ENCODE measurements at regions not wholly inside any gene's neighbourhood (a gene's known extent, or its start where the extent isn't known, plus 50 kb on each side); places are given as distances from the start of the nearest gene placed in this dataset.

DNA sequence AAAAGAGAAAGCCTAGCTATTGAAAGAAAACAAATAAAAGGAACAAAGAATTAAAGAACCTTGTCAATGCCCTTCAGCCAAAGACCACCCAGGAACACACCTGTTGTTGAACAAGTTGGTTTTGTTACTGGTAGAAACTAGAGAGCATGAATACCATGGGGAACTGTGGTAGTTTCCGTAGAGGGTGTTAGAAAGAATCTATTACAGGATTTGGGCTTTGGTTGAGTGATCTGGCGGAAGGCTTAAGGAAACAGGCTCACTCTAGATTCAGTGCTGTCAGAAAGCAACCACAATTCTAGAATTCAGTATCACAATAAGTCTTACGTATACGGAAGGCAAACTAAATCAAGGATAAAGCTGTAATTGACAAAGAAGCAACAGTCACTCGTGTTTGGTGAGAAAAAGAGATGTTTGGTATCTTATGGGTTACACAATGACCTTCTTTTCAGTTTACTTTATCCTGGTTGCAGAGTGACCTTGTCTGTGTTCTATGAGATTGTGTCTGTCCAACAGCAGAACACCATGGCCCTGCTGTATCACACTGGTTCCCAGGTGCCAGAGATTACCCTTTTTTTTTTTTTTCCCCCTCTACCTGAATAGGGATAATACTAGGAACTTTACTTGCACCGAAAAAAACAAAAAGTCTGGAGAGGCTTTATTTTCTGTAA lies 265.9 kb downstream of the SHQ1 start:
- Histone ChIP-seq H3F3A (ENCODE audit: low read depth) (peaks cover 7% of the 10 kb centered on the region), H3K36me3 (no peaks in the 10 kb centered on the region), H4K20me1 (ENCODE audit: low read depth) (no peaks in the 10 kb centered on the region), H3K4me2 (no peak overlapping the region), H3K27ac (no peak overlapping the region), H3K9me3 (ENCODE audit: low read depth) (no peaks in the 10 kb centered on the region), H3K79me2 (ENCODE audit: low read depth) (no peaks in the 10 kb centered on the region), H3K9ac (no peak overlapping the region), H3K4me3 (no peak overlapping the region), H3K27me3 (peaks cover 50% of the 10 kb centered on the region), H2AFZ (replicated peaks) (no peak overlapping the region), H3K4me1 (peaks cover 24% of the 10 kb centered on the region)
- peaks cover 24% of the 10 kb centered on the region for H3K27me3 Mint-ChIP-seq (ENCODE audit: insufficient read depth, low read depth)
- DNase-seq (ENCODE audit: low spot score) = peak; percentile 70
- H3K36me3 Mint-ChIP-seq = no peaks in the 10 kb centered on the region
- no peak overlapping the region for H3K27ac Mint-ChIP-seq
- TF ChIP-seq, protein P1, sequence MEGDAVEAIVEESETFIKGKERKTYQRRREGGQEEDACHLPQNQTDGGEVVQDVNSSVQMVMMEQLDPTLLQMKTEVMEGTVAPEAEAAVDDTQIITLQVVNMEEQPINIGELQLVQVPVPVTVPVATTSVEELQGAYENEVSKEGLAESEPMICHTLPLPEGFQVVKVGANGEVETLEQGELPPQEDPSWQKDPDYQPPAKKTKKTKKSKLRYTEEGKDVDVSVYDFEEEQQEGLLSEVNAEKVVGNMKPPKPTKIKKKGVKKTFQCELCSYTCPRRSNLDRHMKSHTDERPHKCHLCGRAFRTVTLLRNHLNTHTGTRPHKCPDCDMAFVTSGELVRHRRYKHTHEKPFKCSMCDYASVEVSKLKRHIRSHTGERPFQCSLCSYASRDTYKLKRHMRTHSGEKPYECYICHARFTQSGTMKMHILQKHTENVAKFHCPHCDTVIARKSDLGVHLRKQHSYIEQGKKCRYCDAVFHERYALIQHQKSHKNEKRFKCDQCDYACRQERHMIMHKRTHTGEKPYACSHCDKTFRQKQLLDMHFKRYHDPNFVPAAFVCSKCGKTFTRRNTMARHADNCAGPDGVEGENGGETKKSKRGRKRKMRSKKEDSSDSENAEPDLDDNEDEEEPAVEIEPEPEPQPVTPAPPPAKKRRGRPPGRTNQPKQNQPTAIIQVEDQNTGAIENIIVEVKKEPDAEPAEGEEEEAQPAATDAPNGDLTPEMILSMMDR (IDR thresholded peaks at IDR 0.05) = no peak
- peak; percentile 32 for TF ChIP-seq EZH2phosphoT487 (IDR thresholded peaks at IDR 0.05)
- TF ChIP-seq EZH2 (IDR thresholded peaks at IDR 0.05) = no peak
- peaks cover 28% of the 10 kb centered on the region for H3K4me1 Mint-ChIP-seq
- H3K4me3 Mint-ChIP-seq = no peak overlapping the region
- H3K9me3 Mint-ChIP-seq = no peaks in the 10 kb centered on the region

DNA sequence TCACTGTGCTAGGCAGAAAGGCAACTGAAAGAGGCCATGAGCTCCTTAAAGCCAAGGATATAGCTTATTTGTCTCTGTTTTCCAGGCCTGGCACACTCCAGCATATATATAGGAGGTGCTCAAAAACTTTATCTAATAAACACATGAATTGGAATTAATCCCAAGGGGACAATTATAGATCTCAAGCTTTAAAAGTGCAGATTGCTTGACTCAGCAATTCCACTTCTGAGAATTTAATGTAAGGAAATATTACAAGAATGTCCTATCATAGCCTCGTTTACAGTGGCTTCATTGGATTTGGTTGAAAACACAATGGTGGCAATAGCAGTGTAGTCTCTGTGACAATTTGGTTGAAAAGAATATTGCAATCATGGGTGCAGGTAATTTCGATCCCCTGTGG lies 267.3 kb downstream of the SHQ1 start:
- Mint-ChIP-seq H3K36me3 (no peaks in the 10 kb centered on the region), H3K9me3 (no peaks in the 10 kb centered on the region), H3K27ac (no peak overlapping the region), H3K27me3 (ENCODE audit: insufficient read depth, low read depth) (peaks cover 16% of the 10 kb centered on the region), H3K4me3 (no peak overlapping the region), H3K4me1 (peaks cover 23% of the 10 kb centered on the region)
- TF ChIP-seq, protein P1 (IDR thresholded peaks at IDR 0.05) = no peak
- TF ChIP-seq EZH2phosphoT487 (IDR thresholded peaks at IDR 0.05) (no peak), EZH2 (IDR thresholded peaks at IDR 0.05) (no peak)
- Histone ChIP-seq H3F3A (ENCODE audit: low read depth) (peaks cover 7% of the 10 kb centered on the region), H3K4me3 (no peak overlapping the region), H4K20me1 (ENCODE audit: low read depth) (no peaks in the 10 kb centered on the region), H3K4me2 (no peak overlapping the region), H3K9me3 (ENCODE audit: low read depth) (no peaks in the 10 kb centered on the region), H3K27me3 (peaks cover 50% of the 10 kb centered on the region), H3K27ac (no peak overlapping the region), H3K9ac (no peak overlapping the region), H3K4me1 (peaks cover 15% of the 10 kb centered on the region), H3K36me3 (no peaks in the 10 kb centered on the region), H2AFZ (replicated peaks) (no peak overlapping the region), H3K79me2 (ENCODE audit: low read depth) (no peaks in the 10 kb centered on the region)
- DNase-seq (ENCODE audit: low spot score) = no peak

DNA sequence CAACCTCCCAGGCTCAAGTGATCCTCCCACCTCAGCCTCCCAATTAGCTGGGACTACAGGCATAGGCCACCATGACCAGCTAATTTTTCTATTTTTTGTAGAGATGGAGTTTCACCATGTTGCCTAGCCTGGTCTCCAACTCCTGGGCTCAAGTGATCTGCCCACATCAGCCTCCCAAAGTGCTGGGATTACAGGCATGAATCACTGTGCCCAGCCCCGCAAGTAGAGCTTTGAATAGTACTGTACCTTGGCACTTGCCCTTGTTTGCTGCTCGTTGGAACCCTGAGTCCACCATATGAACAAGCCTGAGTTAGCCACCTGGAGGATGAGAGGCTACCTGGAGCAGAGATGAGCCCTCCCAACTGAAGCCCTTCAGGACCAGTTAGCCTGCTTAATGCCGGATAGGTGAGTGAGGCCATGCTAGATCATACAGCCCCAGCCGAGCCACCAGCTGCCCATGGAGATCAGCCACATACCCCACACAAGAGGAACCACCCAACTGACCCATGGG lies 267.9 kb downstream of the SHQ1 start:
- Mint-ChIP-seq H3K27ac (no peak overlapping the region), H3K36me3 (no peaks in the 10 kb centered on the region), H3K27me3 (ENCODE audit: insufficient read depth, low read depth) (peaks cover 16% of the 10 kb centered on the region), H3K9me3 (no peaks in the 10 kb centered on the region), H3K4me3 (no peak overlapping the region), H3K4me1 (peaks cover 20% of the 10 kb centered on the region)
- H3K9me3 ChIP-seq (ENCODE audit: low read depth) = no peaks in the 10 kb centered on the region
- no peak for TF ChIP-seq EZH2 (IDR thresholded peaks at IDR 0.05)
- TF ChIP-seq, protein P1 (IDR thresholded peaks at IDR 0.05) = no peak
- no peak for TF ChIP-seq EZH2phosphoT487 (IDR thresholded peaks at IDR 0.05)
- no peaks in the 10 kb centered on the region for H3K36me3 ChIP-seq
- H3F3A ChIP-seq (ENCODE audit: low read depth) = peaks cover 7% of the 10 kb centered on the region
- no peak overlapping the region for H3K9ac ChIP-seq
- no peaks in the 10 kb centered on the region for H3K79me2 ChIP-seq (ENCODE audit: low read depth)
- H3K27me3 ChIP-seq = peaks cover 44% of the 10 kb centered on the region
- H2AFZ ChIP-seq (replicated peaks) = no peak overlapping the region
- H3K4me2 ChIP-seq = no peak overlapping the region
- H3K4me3 ChIP-seq = no peak overlapping the region
- no peak overlapping the region for H3K27ac ChIP-seq
- no peaks in the 10 kb centered on the region for H4K20me1 ChIP-seq (ENCODE audit: low read depth)
- peaks cover 15% of the 10 kb centered on the region for H3K4me1 ChIP-seq
- DNase-seq (ENCODE audit: low spot score) = no peak
